ENCODE measurements at regions not wholly inside any gene's neighbourhood (a gene's known extent, or its start where the extent isn't known, plus 50 kb on each side); places are given as distances from the start of the nearest gene placed in this dataset.

DNA sequence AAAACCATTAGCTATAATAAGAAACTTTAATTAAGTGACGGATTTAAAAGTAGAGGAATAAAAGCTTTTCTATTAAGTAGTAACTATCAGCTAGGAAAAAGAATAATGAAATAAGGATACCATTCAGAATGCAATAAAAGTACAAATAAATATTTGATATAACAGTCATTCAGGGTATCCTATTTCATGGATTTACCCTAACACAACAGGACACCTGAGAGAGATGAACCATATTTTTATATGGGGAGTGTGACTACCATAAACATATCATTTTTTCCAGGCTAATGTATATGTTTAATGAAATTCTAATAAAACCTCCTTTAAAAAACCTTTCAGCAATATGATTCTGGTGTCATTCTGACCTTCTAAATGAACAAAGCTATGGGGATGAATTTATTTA lies 393.8 kb downstream of the SNAPC1 start:
- no peak for DNase-seq (ENCODE audit: low spot score)

DNA sequence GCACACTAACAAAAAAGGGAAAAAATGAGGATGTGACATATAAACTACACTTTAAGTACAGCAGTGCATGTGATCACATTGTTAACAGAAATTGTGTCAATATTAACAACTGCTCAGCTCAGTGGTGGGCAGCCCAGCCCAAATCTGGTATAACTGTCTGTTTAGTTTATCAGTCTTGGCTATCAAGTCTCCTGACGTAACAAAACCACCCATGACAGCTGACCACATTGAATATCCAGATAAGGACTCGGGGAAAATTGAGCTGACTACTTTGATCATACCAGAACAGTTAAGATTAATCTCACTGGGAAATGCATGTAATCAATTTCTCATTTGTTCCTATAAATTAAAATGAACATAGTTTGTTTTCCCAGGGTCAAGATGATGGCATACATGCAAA lies 396.6 kb downstream of the SNAPC1 start:
- DNase-seq (ENCODE audit: low spot score), result no peak

DNA sequence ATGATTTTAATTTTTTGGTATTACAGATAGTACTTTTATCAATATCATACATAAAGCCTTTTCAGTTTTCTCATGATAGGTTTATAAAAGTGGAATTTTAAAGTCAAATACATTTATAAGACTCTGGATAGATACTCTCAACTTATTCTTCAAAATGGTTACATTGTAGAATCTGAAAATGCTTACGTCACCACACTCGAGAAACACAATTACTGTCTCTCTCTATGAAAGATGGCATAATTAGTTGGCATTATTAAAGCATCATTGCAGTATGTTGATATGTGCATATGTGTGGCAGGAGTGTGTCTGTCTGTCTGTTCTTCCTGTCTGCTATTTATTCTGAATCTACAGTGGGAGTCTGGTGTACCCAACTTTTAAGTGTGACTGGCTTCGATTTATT lies 397.1 kb downstream of the SNAPC1 start:
- DNase-seq (ENCODE audit: low spot score), result no peak

DNA sequence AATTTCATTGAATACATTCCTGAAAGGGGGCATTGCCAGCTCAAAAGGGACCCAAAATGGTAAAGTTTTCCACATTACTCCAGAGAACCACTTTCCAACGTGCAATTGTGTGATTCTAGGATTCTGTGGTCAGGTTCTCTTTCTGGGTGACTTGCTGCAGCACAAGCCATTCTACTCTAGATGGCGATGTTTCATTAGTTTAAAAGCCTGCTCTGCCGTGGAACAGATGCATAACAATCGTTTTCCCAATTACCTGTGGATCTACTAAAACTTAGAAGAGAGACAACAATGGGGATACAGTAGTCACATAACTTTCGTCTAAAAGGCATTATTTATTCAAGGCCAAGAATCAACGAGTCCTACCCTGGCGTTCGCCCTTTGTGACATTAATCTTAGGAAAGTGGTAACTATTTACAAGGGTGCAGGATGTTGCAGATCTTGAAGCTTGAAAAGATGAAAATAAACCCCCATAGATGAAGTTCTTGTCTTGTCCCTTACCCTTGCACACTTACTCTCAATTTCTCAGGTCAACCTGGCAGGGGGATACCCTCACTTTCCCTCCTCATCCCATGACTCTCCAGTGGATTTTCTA lies 400.9 kb downstream of the SNAPC1 start:
- peak; percentile 59 for DNase-seq (ENCODE audit: low spot score)

DNA sequence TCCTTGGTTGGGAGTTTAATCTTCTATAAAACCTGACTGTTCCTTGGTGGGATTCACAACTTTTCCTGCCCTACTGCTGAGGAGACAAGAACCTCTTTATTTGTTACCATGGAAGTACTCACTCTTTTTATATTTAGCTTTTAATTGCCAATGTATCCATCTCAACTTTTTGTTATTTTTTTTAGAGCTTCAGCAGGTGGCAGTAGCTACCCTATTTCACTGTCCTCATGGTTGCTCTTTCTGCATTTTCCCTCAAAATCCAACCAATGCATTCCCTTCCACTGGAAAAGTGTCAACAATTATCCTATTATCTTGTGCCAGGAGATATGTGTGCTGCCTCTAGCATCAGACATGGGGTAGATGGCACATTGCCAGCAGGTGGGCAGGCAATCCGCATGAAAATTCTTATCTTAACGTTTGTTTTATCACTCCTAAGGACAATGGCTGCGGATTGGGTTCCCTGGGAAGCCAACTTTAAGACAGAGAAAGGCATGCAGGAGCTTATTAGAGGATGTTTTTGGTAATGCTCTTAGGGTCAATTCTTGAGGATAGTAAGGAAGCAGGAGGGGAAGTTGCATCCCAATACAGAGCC lies 406.4 kb downstream of the SNAPC1 start:
- DNase-seq (ENCODE audit: low spot score), result no peak

DNA sequence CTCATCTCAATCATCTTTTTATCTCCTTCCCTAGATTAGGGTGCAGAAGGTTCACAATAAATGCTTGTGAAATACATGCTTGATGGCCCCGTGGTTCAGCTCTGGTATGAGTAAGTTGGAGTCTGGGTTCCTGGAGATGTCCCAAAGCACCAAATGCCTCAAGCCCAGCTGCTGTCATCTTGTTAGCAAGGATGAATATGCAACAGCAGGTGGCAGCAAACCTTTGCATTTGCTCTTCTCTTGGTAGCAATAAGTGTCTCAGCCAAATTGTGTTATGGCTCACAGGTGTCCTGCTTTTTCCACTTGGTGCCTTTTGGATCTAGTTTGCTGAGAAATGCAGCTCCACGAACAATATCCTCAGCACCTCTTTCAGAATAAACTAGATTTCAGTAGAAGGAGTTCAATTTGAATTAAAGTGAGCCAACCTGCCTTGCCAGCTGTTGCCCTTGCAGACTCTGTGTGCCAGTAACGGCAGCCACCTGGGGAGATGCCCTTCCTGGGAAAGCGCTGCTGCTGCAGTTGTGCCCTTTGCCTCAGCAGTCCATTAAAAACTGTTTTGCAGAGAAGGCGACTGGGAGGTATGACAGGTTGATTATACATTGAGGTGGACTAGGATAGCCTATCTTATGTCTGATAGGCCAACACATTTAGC lies 417.3 kb downstream of the SNAPC1 start:
- DNase-seq (ENCODE audit: low spot score), result peak; percentile 77

DNA sequence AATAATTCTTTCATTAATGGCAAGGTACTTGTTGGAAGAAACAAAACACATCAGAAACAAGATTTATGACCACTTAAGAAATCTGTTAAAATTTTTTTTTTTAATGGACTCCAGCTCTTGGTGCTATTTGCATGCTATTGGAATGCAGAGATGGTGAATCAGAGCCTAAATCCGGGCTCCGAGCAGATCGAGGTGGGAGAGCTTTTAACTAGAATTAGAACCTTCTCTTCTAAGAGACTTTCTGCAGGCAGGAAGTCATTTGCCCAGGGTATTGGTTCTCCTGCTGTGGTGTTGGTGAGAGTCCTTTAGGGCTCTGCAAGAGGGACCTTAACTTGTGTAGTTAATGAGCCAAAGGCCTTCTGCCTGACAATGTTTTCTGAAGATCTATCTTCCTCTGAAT lies 419.4 kb downstream of the SNAPC1 start:
- DNase-seq (ENCODE audit: low spot score), result no peak

DNA sequence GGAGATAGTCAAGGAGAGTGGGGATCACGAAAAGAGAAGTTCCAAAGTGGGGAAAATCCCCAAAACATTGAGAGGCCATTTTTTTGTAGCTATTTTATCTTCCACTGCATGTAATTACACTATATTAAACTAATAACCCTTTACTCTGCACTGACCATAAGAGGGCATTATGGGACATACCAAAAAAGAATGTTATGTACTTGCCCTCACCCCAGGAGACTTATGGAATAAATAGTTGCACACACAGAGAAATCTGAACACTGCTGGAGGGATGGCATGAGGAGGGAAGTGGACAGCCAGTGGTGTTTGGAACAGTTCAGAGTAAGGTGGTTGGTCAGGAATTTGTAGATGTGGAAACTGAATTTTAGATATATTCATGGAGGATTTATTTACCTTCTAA lies 422.9 kb downstream of the SNAPC1 start:
- DNase-seq (ENCODE audit: low spot score), result no peak

DNA sequence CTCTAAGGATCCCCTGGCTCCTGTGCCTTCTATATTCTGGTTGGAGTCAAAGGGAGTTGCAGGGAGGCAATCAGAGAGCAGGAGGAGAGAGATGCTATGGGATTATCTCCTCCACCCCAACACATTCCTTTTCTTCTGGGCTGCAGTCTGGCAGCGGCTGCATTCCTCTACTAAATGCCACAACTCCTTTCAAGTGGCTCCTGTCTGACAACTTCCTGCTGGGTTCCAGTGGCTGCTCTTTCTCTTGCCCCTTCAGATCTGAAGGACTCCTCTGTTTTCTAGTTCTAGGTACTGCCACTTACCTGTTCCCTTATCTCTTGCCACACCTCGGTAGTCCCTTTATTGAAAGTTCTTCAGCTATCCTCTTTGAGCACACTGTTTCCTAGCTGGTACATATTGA lies 425.0 kb downstream of the SNAPC1 start:
- DNase-seq (ENCODE audit: low spot score), result no peak

DNA sequence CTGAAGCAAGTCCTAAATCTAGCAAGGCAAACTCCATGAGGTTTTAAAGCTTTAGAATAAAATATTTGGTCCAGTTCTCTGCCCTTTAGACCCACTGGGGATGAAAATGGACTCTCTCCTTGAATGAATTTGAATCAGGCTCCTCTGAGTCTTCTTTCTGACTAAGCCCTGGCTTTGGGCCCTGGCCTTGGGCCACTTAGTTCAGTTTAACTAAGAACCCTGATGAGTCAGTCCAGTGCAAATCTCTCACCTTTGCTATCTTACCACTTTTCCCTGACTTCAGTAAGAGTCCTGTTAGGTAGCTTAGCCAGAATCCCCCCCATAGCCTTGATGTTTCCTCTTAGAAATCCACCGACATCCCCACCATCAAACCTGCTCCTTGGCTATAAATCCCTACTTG lies 427.5 kb downstream of the SNAPC1 start:
- DNase-seq (ENCODE audit: low spot score), result peak; percentile 38

DNA sequence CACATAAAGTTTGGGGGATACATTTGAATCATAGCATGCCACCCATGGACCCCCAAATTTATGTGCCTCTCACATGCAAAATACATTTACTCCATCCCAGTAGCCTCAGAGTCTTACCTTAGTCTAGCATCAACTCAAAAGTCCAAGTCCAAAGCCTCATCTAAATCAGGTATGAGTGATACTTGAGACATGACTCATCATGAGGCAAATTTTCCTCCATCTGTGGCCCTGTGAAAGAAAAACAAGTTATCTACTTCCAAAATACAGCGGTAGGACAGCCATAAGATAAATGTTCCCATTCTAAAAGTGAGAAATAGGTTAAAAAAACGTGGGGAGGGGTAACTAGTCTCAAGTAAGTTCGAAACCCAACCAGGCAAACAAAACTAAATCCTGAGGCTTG lies 444.2 kb downstream of the SNAPC1 start:
- DNase-seq (ENCODE audit: low spot score), result no peak

DNA sequence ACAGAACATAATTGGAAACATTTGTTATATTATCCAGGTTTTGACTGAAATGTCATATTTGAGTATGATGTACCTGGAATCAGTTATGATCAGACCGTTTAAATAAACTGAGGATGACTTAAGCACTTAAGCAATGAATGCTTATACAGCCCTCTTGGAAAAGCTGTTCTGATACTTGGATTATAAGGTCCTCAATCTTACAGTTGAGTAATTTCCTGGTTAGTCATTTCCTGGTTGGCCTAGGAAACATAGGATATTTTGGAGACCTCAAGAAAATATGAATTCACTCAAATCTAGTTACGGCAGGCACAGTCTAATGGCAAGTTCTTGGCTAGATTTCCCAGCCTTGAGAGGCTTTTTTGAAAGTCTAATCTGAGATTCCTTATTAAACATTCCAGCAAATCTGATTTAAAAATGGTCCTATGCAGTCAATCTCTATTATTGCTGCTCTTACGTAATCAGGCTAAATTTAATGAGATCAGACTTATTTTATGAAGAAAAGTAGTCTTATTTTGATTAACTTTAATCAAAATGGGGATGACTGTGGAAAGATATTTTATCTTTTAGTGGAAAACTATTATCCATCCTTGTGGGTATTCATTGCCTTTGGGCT lies 447.2 kb downstream of the SNAPC1 start:
- peak; percentile 64 for DNase-seq (ENCODE audit: low spot score)

DNA sequence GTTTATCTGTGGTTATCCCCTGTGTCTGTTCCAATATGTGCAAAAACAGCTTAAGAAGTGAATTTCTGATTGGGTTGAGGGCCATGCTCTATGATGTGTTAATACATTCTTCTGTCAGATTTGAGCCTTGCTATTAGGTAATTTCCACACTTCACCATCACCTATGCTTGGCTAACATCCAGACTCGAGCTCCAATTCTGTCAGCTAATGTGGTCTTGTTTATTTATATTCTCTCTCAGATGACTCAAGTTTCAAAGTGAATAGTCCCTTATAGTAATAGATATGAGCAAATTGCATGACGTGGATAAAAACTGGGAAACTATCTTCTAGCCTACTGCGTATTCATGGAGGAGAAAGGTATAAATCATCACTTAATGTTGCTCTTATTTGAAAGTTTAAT lies 451.3 kb downstream of the SNAPC1 start:
- no peak for DNase-seq (ENCODE audit: low spot score)

DNA sequence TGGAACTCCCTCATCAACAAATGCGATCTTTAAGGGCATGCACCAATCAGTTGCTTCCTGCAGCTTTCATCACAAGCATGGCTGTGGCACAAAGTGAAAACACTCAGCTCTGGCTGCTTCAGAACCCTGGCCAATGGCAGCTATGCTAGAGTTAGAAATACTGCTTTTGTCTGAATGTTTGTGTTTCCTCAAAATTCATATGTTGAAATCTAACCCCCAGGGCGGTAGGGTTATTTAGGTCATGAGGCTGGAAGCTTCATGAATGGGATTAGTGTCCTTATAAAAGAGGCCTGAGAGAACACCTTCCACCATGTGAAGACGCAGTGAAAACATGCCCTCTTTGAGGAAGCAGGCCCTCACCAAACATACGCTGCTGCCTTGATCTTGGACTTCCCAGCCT lies 453.9 kb downstream of the SNAPC1 start:
- no peak for DNase-seq (ENCODE audit: low spot score)

DNA sequence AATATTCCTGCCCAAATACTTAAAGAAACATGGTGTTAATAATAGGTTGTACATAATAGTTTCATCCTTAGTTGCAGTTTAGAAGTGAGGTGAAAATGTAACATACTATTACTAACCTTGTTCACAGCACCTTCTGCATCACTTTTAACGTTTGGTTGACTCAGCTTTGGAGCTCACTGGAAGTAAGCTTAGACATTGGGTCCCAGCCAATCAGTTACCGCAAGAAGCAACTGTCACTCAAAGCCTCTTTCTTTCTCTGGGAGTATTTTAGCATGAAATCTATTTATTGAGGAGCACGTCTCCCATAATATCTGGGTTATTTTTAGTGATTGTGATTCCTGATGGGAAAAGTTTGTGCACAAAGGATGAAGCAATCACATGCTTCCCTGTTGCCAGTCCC lies 472.6 kb downstream of the SNAPC1 start:
- DNase-seq (ENCODE audit: low spot score), result no peak

DNA sequence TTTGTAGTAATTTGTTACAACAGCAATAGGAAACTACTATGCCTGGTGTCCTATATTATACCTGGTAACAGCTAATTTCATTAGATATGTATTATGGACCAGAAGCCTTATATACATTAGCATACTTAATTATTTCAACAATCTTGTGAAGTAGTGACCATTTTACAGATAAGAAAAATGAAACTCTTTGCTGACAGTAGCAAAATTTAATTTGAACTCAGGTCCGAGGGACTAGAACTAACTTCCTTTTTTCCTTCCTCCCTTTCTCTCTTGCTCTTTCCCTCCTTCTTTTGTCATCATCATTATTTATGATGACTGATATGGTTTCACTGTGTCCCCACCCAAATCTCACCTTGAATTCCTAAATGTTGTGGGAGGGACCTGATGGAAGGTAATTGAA lies 482.0 kb downstream of the SNAPC1 start:
- DNase-seq (ENCODE audit: low spot score), result no peak

DNA sequence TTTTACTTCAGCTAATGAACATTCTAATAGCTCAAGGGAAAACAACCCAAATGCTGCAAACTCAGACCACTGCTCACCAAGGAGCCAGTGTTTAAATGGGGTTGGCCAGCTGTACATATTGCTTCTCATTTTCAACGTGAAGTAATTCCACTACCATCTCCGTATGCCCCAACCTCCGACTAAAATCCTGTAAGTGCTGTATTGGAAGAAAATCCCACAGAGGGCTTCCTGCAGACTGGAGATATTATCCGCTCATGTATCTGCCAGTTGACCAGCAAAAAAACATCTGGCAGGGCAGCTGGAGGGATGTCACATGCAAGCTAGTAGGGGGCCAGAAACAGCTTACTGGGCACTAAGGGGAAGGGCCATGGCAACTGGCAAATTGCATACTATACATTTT lies 485.0 kb downstream of the SNAPC1 start:
- no peak for DNase-seq (ENCODE audit: low spot score)

DNA sequence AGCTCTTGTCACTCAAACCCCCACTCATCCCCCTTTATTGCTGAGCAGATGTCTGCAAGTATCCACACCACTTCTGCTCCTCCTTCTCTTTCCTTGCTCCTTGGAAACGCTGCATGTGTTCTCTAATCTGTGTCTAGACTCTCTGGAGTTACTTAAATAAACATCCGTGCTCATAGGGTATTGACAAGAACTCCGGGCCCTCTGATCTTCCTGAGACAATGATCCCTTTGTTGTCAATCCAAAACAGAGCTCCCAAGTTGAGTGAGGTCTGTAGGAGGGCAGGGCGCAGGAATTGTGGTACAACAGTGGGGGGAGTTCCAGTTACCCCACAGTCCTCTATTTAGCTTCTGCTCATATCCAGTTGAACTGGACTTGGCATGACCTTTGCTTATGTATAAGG lies 489.0 kb downstream of the SNAPC1 start:
- no peak for DNase-seq (ENCODE audit: low spot score)

DNA sequence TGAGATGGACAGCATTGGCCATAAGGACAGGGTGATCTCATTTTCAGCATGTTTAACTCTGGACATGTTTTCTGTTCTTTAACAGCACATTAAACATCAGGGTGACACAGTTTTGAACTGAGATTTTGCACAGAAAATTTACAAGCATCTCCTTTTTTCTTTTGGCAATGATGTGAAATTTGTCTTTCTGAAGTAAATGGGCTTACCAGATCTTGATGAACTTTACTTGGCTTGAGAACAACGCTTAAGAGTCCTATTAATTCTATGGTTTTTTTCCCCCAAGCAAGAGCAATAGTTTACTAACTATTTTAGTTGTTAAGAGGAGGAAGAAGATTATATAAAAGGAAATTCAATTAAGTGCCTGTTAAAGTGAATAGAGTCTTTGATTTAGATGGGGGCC lies 491.0 kb downstream of the SNAPC1 start:
- no peak for DNase-seq (ENCODE audit: low spot score)

DNA sequence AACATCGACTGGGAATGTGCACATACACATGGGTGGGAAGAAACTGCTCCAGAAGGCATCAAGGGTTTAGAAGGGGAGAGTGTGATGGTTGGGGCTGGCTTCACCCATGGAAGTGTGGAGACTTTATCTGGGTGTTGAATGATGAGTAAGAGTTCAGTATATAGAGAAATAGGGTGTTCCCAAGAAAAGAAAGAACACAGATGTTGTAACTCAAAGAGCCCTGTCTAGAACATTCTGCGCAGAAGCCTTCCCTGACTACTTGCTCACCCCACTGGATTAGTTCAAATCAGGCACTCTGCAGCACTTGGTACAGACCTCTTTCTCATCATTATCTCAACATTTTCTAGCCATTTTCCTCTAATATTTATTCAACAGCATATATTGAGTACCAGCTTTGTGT lies 491.7 kb downstream of the SNAPC1 start:
- DNase-seq (ENCODE audit: low spot score), result no peak

DNA sequence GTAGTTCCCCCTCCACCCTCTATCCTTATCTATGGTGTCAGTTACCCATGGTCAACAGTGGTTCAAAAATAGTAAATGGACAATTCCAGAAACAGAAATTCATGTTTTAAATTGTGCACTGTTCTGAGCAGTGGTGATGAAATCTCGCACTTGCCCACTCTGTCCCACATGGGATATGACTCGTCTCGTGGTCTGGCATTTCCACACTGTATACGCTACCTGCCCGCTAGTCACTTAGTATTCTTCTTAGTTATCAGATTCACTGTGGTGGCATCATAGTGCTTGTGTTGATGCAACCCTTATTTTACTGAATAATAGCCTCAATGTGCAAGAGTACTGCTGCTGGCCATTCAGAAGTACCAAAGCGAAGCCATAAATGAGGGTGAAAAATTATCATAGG lies 507.0 kb downstream of the SNAPC1 start:
- no peak for DNase-seq (ENCODE audit: low spot score)

DNA sequence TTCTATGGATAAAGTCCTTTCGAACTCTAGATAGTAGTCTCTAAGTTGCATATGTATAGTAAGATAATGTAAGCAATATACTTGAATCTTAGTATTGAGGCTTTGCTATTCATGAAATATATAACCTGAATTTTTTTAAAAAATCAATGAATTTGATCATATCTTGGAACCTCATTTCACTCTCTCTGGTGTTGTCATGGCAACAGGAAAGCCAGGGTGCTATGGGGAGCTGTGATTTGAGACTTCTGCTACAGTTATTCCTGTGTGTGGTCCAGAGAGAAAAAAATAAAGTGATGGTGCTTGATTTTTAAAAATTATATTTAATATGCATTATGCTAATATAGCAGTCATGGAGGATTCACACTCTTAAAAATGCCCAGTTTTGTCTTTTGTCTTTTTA lies 508.0 kb downstream of the SNAPC1 start:
- DNase-seq (ENCODE audit: low spot score), result no peak

DNA sequence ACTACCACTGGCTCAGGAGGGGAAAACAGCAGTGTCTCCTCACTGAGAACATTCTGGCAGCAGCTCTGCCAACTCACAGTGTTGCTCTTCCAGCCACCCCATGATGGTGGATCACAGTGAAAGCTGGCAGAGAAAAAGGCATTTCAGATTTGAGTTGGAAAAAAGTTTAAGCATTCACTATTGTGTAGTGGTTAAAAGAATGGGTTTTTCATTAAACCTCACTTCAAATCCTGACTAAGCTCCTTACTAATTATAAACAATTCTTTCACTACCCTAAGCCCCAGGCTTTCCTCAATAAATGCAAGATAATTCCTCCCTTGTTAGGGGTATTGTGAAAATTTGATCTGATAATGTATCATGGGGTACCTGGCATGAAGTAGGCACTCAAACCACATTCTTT lies 518.1 kb downstream of the SNAPC1 start:
- no peak for DNase-seq (ENCODE audit: low spot score)

DNA sequence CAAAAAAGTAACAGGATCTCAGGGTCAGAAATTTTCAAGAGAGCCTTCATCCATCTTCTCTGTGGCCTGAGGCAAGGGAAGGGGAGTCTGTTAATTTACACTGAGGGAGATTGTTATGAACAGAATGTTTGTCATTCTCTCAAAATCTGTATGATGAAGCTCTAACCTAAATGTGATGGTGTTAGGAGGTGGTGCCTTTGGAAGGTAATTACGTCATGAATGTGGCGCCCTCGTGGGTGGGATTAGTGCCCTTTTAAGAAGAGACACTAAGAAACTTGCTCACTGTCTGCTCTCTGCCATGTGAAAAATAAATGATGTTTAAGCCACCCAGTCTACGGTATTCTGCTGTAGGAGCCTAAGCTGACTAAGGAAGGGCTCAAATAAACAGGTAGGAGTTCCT lies 521.6 kb downstream of the SNAPC1 start:
- DNase-seq (ENCODE audit: low spot score), result no peak

Data from RKO (cell line).